Cardiac muscle cell (in vitro differentiated cells and primary cell): ENCODE measurements at regions not wholly inside any gene's neighbourhood (a gene's known extent, or its start where the extent isn't known, plus 50 kb on each side); places are given as distances from the start of the nearest gene placed in this dataset.

ENCODE experiments used
- DNase-seq, 2 donors: peaks; one replicate each; pipeline versions ENCODE4 v3.0.0 to v3.0.0-alpha.2; 2010 to 2017; ENCODE audit warnings: low read depth in 1 of 2, low spot score in 1 of 2
- H3K27ac ChIP-seq: fragments of 200-600 bp; sonication (generic); 2 replicates; pipeline ENCODE4 v1.5.1; 2016
- H3K27me3 ChIP-seq: fragments of 200-600 bp; sonication (generic); 2 replicates; pipeline ENCODE4 v1.6.0; 2016; ENCODE audit warnings: control low read depth
- H3K36me3 ChIP-seq: fragments of 200-600 bp; sonication (generic); 2 replicates; pipeline ENCODE4 v1.5.1; 2016; ENCODE audit warnings: control low read depth
- H3K4me1 ChIP-seq: fragments of 200-600 bp; sonication (generic); 2 replicates; pipeline ENCODE4 v1.8.1; 2017; ENCODE audit warnings: low read depth, mild to moderate bottlenecking, mixed run types
- H3K4me3 ChIP-seq: fragments of 200-600 bp; sonication (generic); 2 replicates; pipeline ENCODE4 v1.5.1; 2016; ENCODE audit warnings: mild to moderate bottlenecking
- H3K9me3 ChIP-seq: fragments of 200-600 bp; sonication (generic); 2 replicates; pipeline ENCODE4 v1.5.1; 2017; ENCODE audit warnings: low read depth, mild to moderate bottlenecking, control low read depth
- CTCF ChIP-seq: IDR thresholded peaks from 2 replicates; pipeline ENCODE4 v1.5.1; 2012; ENCODE audit warnings: low read depth, mild to moderate bottlenecking, low read length

DNA sequence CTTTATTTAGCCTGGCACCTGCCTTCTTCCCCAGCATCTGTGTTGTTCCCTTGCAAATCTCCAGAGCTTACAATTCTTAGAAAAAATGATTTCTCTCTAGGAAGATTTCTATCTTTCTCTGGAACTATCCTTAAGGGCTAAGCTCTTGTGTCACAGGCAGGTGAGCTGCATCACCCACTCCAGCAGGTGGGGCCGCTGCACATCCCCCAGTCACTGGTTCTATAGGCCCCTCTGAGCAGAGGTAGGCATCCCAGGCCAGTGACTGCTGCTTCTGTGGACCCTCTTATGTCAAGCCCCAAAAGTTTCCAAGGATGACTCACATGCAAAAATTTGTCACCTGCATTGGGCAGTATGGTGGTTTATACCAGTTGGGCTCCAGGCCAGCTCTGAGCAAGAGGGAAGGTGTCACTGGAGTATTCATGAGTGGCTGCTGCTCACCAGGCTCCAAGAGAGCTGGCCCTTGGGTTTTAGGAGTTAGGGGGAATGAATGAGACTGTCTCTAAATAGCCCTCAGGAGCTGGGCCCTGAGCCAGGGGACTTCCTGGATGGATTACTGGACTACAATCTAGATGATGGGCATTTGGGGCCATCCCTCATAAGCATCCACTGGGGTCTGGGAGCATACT is 208.1 kb upstream of the EOLA2 start:
- no peaks in the 10 kb centered on the region for H3K36me3 ChIP-seq
- DNase-seq, result no peak
- no peak for TF ChIP-seq CTCF

DNA sequence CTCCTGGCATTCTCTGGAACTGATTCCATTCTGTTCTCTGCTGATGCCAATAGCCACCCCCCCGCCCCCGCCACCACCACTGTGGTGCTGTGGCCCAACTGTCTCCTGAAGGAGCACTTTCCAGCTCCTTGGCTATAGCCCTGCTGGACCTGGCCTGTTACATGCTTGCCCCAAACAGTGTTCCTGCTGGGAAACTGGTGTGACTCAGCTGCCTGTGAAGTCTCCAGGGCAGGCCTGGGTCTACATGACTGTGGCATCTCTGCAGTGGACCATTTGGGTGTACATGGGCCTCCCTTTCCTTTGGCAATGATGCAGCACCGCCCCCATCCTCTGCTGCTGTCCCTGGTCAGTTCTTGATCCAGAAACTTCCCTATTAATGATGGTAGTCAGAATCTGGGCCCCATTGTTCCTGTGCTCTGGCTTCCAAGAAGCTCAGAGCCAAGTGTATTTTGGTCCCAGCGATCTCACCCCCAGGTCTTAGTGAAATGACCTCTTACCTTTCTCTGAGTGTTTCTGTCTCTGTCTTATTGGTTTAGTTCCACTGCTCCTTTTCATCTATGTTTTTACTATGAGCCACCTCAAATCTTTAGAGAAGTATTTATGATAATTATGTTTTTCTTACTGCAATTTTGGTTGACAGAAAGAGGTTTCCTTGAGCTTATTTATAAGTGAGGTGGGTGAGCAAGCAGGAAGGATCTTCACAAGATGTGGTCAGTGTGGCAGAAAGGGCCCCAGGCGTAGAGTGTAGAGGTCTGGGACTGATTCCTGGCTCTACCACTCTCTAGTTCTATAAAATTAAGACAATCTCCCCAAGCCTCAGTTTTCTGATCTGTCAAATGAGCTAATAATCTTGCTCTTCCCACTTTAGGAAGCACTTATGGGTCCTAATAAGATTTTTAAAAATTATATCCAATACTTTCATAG is 210.7 kb upstream of the EOLA2 start:
- Histone ChIP-seq H3K4me3 (no peak overlapping the region), H3K4me1 (no peaks in the 10 kb centered on the region), H3K27ac (no peak overlapping the region), H3K27me3 (no peaks in the 10 kb centered on the region), H3K9me3 (no peaks in the 10 kb centered on the region), H3K36me3 (no peaks in the 10 kb centered on the region)
- DNase-seq, result no peak
- TF ChIP-seq CTCF, result no peak

More for the DNA sequence above, 208.1 kb upstream of the EOLA2 start:
- no peaks in the 10 kb centered on the region for H3K4me1 ChIP-seq
- H3K27ac ChIP-seq, result no peak overlapping the region
- no peak overlapping the region for H3K4me3 ChIP-seq
- H3K9me3 ChIP-seq, result no peaks in the 10 kb centered on the region
- H3K27me3 ChIP-seq, result no peaks in the 10 kb centered on the region

DNA sequence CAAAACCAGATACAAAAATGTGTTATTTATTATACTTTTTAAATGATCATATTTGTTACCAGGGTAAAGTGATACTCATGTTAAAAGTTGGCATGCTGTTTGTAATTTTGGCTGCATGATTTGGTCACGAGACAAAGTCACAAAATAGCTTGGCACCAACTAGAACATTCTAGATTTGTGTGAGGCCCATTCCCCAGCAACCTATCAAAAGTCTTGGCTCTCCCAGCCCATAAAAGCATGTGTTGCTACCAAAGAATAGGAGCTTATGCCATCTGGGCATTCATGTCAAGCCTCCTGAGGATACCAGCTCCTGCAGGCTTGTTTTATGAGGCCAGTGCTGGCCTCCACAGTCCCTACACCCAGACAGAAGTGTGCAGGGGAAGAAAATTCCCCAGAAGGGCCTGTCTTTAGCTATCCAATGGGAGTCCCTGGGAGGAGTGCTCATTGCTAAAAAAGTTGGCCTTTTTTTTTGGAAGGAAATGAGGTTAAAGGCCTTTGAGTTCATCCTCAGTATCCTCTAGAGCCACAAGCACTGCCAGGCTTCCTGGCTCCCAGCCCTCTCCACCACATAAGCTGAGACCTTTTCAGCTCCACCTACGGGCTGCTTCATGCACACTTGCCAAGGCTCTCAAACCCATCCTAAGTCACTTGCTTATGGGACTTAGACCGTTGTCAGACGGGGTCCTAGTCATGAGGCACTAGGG is 211.9 kb upstream of the EOLA2 start:
- no peaks in the 10 kb centered on the region for H3K36me3 ChIP-seq
- no peaks in the 10 kb centered on the region for H3K4me1 ChIP-seq
- H3K27me3 ChIP-seq, result no peaks in the 10 kb centered on the region
- no peak overlapping the region for H3K4me3 ChIP-seq
- no peak for TF ChIP-seq CTCF
- no peak for DNase-seq
- no peak overlapping the region for H3K27ac ChIP-seq
- H3K9me3 ChIP-seq, result no peaks in the 10 kb centered on the region

DNA sequence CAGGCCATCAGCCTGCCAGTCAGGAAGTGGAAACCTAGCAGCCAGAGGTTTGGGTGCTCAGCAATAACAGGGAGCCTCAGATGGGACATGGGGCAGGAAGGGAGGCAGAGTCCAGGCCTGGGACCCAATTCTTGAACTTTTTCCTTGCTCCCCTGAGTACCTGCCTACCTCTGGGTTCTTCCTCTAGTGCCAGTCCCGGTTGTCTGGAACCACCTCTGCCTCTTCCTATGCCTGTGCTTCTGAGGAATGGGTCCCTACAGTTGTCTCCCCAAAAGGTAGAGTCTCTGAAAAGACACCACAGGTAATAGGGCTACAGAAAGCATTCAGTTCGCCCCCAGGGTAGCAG is 212.4 kb upstream of the MAMLD1 start:
- no peak for TF ChIP-seq CTCF
- Histone ChIP-seq H3K27ac (no peak overlapping the region), H3K36me3 (no peaks in the 10 kb centered on the region), H3K9me3 (no peaks in the 10 kb centered on the region), H3K27me3 (no peaks in the 10 kb centered on the region), H3K4me1 (no peaks in the 10 kb centered on the region), H3K4me3 (no peak overlapping the region)
- no peak for DNase-seq

- no peaks in the 10 kb centered on the region for H3K4me1 ChIP-seq
- H3K27me3 ChIP-seq, result no peaks in the 10 kb centered on the region
- TF ChIP-seq CTCF, result no peak
- H3K4me3 ChIP-seq, result no peak overlapping the region
- DNase-seq, result no peak
- H3K27ac ChIP-seq, result no peak overlapping the region
- no peaks in the 10 kb centered on the region for H3K9me3 ChIP-seq
- no peaks in the 10 kb centered on the region for H3K36me3 ChIP-seq
These were observed 211.1 kb upstream of the MAMLD1 start for GRCh38 chrX:150152036-150152435.
